ENCODE measurements at regions not wholly inside any gene's neighbourhood (a gene's known extent, or its start where the extent isn't known, plus 50 kb on each side); places are given as distances from the start of the nearest gene placed in this dataset.

- no peak overlapping the region for H3K9ac ChIP-seq (ENCODE audit: low read length)
- DNase-seq (ENCODE audit: low read depth, low spot score): no peak
- H4K20me1 ChIP-seq (ENCODE audit: insufficient read depth): no peaks in the 10 kb centered on the region
- ChIA-PET CTCF (no interaction called here), POLR2A (no interaction called here), RAD21 (ENCODE audit: low non-redundant PET in 1 of 2, low total read pairs in 2 of 2, uncharacterized antibody in 2 of 2, unreplicated experiment in 2 of 2) (no interaction called here)
- H3K4me3 ChIP-seq (replicated peaks in 1 of 2; ENCODE audit: low read depth in 1 of 2, low read length in 2 of 2): no peak overlapping the region
- no peak overlapping the region for H3K4me2 ChIP-seq (ENCODE audit: low read length)
- TF ChIP-seq SRF (IDR thresholded peaks at IDR 0.05; ENCODE audit: low read depth): no peak
- no peak for TF ChIP-seq EGR1 (IDR thresholded peaks at IDR 0.05; ENCODE audit: low read depth)
- TF ChIP-seq REST (IDR thresholded peaks at IDR 0.05; ENCODE audit: low read depth): no peak
- no peak for TF ChIP-seq SIN3A (IDR thresholded peaks at IDR 0.05; ENCODE audit: low read depth)
- no peak for TF ChIP-seq TCF7L2 (IDR thresholded peaks at IDR 0.05; ENCODE audit: borderline replicate concordance, extremely low read depth, insufficient read depth, insufficient read length)
- TF ChIP-seq RAD21 (IDR thresholded peaks at IDR 0.05; ENCODE audit: low read depth): no peak
- TF ChIP-seq EZH2 (IDR thresholded peaks at IDR 0.05): no peak
- no peak for TF ChIP-seq ATF3 (IDR thresholded peaks at IDR 0.05)
- no peak for TF ChIP-seq POLR2AphosphoS5 (IDR thresholded peaks at IDR 0.05; ENCODE audit: low read depth, low read length)
- no TSS peak for BruUV-seq (replicated peaks)
- intact Hi-C loops (cut with micrococcal nuclease): no loop called here
- no peaks in the 10 kb centered on the region for H3K79me2 ChIP-seq (ENCODE audit: insufficient read depth, low read length)
- no peaks in the 10 kb centered on the region for H3K9me2 ChIP-seq (ENCODE audit: insufficient read depth)
- H3K27me3 ChIP-seq (ENCODE audit: insufficient read depth, low read length): no peaks in the 10 kb centered on the region
- no peak overlapping the region for H2AFZ ChIP-seq (ENCODE audit: low read depth, low read length, poor library complexity, severe bottlenecking)
- H3K36me3 ChIP-seq (ENCODE audit: control insufficient read depth in 1 of 2, insufficient read depth in 2 of 2, low read length in 2 of 2): no peaks in the 10 kb centered on the region
- ATAC-seq: no peak
- H3K9me3 ChIP-seq (ENCODE audit: control insufficient read depth in 1 of 2, insufficient read depth in 1 of 2, low read depth in 1 of 2, low read length in 2 of 2): no peaks in the 10 kb centered on the region
- no peaks in the 10 kb centered on the region for H3K4me1 ChIP-seq (ENCODE audit: control insufficient read depth in 1 of 2, insufficient read depth in 2 of 2, low read length in 2 of 2)
- H3K27ac ChIP-seq (ENCODE audit: low read depth, low read length): no peak overlapping the region
Observed at GRCh38 chr13:90531744-90532143, 815.7 kb upstream of the MIR17HG start.

All from HCT116 (cell line).